ENCODE measurements at regions not wholly inside any gene's neighbourhood (a gene's known extent, or its start where the extent isn't known, plus 50 kb on each side); places are given as distances from the start of the nearest gene placed in this dataset.
"Not testable (repeated sequence)": the region's sequence is repeated elsewhere in the genome, so short reads cannot be mapped to it uniquely, and the experiment has no call there.

DNA sequence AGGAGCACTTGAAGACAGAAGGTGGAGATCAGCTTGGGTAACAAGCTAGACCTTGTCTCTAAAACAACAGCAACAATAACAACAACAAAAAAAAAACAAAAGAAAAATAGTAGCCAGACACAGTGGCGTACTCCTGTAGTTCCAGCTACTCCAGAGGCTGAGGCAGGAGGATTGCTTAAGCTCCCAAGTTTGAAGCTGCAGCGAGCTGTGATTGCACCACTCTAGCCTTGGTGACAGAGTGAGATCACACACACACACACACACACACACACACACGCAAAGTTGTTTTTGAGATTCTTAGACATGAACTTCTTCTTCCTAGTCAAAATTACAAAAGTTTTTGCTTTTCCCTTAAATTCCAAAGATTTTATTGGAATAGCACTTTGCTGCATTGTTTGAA, 93.0 kb upstream of the IGSF10 start:
- DNase-seq (ENCODE audit: low read depth): peak; percentile 81

- peak; percentile 72 for DNase-seq (ENCODE audit: low read depth)
Observed at GRCh38 chr3:151552589-151552988, 91.7 kb upstream of the IGSF10 start.

DNA sequence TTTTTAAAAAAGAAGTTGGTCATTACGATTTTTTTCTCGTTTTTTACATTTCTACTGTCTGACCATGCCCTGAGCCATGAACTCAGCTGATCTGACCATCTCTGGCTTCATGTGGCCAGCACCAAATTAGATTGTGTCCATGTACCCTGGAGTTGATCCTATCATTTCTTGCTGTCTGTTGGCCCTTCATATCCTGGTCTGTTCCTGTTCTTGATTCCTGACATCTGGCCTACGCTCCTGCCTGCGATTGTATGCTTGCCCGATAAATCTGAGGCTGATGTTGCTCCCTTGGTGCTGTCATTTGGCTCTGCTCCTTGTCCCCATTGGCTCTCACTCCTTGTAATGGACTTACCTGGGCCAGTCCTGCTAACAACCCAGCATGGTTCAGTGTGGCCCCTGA, 89.8 kb upstream of the IGSF10 start:
- DNase-seq (ENCODE audit: low read depth): no peak

DNA sequence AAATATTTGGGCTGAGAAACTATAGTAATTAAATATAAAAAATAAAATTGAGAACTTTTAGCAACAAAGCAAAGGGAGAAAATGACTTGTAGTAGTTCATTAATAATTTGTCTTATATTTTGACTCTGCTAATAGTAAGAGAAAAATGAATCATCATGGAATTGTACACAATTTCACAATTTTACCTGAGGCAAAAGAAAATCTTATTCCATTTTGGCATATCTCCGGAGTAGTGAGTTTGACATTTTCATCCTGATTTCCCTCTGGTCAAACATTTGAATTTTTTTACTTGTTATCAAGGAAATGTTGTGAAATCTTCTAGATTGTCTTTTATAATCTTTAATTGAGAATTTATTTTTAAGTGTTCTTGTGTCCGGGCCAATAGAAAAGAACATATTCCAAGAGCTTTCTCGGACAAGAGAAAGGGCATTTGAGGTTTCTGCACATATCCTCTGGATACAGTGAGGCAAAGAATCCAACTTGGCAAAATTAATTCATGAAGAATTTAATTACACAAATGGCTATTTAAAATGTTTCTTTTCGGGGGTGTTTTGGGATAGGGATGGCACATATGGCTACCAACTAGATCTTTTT, 89.3 kb upstream of the IGSF10 start:
- DNase-seq (ENCODE audit: low read depth): no peak

GRCh38 chr3:151548195-151548594, 87.3 kb upstream of the IGSF10 start:
- DNase-seq (ENCODE audit: low read depth): no peak

- no peak for DNase-seq (ENCODE audit: low read depth)
Observed at GRCh38 chr3:151544164-151544548, 83.3 kb upstream of the IGSF10 start.

GRCh38 chr3:151541178-151541577, 80.3 kb upstream of the IGSF10 start:
- no peak for DNase-seq (ENCODE audit: low read depth)

DNA sequence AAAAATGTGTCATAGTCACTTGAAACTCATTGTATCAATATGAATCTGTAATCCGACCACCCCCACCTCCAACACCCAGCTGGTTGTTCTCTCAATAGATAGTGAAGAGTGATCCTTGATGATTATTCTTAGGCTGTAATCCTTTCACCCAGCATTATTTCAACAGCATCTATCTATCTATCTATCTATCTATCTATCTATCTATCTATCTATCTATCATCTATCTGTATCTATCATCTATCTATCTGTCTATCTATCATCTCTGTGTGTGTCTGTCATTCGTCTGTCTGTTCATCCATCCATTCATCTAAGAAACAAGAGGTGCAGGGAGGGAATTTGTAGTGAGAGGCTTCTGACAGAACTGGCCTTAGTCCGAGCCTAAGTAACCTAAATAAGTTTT, 78.7 kb upstream of the IGSF10 start:
- no peak for DNase-seq (ENCODE audit: low read depth)

DNA sequence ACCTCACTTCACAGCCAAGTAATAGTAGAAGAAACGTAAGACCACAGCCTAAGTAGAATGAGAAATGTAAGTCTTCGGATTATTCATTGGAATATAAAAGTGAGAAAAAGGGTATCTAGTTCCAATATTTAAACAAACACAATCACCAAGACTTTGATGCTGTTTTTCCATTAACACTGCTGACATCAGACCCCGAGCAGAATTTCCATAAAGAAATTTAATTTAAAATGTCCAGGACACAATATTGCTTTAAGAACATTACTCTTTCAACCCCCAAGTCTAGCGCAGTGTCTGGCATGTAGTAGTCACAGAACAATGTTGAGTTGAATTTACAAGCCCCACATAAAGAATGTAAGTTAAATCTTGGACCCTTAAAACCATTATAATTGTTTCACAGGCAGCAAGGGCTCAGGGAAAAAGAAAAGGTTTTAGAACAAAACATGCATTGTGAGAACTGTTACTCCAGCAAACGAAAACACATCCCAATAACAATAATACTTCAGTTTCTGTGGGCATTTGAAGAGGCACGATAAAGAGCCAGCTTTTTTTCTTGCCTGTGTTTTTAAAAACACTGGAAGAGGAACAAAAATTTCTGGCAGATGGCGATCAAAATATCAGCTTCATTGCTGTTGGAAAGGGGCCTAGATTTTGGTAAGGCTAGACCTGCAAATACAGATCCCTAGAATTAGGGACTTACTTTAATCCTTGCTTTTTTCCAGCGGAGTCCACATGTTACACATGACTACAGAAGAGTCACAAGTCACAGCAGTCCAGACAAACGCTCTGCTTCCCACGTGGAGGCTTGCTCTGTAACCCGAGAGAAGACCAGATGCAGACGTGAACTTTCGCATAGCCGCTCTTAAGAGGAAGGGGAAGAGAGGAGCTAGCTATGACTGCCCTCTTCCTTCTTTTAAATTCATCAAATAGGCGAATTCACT, 77.9 kb upstream of the IGSF10 start:
- DNase-seq (ENCODE audit: low read depth): peak; percentile 67

DNA sequence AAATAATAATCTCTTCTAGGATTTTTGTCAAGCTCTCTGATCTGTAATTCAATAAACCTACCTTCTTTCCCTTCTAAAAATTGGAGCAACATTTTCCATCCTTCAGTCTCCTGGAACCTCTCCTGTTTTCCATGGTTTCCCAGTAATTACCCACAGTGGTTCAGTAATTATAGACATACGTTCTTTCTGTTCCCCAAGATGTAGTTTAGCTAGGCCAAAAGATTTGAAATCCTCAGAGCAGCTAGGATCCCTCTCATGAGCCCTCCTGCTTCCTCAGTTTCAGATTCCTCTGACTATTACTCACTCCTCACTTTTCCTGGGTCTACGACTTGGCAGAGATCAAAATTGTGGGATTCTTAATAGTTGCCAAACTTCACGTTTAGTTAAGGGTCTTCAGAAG, 76.9 kb upstream of the IGSF10 start:
- DNase-seq (ENCODE audit: low read depth): peak; percentile 40

GRCh38 chr3:151526757-151527156, 65.9 kb upstream of the IGSF10 start:
- DNase-seq (ENCODE audit: low read depth): no peak

DNA sequence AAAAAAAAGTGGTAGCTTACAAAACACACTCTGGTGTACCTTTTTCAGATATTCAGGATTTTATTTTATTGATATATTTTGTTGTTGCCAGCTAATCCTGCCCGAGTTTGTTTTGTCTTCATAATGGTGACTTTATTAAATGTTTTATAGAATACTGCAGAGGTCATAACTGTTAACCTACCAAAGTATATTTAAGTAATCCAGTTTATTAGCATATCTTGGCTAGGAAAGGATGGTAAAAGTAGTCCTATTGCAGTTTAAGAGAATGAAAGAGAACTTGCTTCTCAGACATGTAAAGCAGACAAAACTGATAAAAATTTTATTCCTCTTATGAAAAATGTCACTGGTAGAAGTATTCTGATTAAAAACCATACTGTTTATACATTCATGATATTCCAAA, 59.2 kb upstream of the IGSF10 start:
- DNase-seq (ENCODE audit: low read depth): no peak

DNA sequence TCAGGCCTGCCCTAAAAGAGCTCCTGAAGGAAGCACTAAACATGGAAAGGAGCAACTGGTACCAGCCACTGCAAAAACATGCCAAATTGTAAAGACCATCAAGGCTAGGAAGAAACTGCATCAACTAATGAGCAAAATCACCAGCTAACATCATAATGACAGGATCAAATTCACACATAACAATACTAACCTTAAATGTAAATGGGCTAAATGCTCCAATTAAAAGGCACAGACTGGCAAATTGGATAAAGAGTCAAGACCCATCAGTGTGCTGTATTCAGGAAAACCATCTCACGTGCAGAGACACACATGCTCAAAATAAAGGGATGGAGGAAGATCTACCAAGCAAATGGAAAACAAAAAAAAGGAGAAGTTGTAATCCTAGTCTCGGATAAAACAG, 50.6 kb upstream of the IGSF10 start:
- DNase-seq (ENCODE audit: low read depth): not testable (repeated sequence)

Data from iris pigment epithelial cell (primary cell).